Neural progenitor cell (in vitro differentiated cells): ENCODE measurements at regions not wholly inside any gene's neighbourhood (a gene's known extent, or its start where the extent isn't known, plus 50 kb on each side); places are given as distances from the start of the nearest gene placed in this dataset.

Experiments
- EZH2 ChIP-seq: fragments of 200-600 bp; sonication (generic); IDR thresholded peaks from 2 replicates; pipeline ENCODE4 v1.6.1; 2017; ENCODE audit warnings: antibody characterized with exemption, mild to moderate bottlenecking, moderate library complexity
- EZH2phosphoT487 ChIP-seq: fragments of 200-600 bp; sonication (generic); IDR thresholded peaks from 2 replicates; pipeline ENCODE4 v1.6.1; 2017; ENCODE audit warnings: antibody characterized with exemption
- TF ChIP-seq, protein P1 (sequence below): fragments of 200-600 bp; sonication (generic); IDR thresholded peaks from 2 replicates; pipeline ENCODE4 v1.5.1; 2017; ENCODE audit warnings: antibody characterized with exemption, mild to moderate bottlenecking

DNA sequence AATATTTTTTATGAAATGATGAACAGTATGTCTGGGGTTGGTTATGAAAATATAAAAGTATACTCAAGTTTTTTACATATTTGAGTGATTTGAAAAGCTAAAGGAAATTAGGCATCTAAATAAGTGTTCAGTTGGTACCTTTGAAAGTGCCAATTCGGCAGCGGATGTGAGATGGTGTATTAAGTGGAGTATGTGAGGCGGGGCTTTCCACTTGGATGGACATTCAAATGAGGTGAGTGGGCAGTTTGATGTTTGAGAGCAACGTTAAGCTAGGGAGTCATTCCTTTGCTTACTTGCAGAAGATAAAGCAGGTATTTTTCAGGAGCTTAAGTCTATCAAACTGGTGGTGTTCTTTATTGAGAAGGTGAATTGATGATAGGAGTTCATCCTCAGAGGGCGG lies 189.0 kb upstream of the GOLIM4 start:
- TF ChIP-seq, protein P1, sequence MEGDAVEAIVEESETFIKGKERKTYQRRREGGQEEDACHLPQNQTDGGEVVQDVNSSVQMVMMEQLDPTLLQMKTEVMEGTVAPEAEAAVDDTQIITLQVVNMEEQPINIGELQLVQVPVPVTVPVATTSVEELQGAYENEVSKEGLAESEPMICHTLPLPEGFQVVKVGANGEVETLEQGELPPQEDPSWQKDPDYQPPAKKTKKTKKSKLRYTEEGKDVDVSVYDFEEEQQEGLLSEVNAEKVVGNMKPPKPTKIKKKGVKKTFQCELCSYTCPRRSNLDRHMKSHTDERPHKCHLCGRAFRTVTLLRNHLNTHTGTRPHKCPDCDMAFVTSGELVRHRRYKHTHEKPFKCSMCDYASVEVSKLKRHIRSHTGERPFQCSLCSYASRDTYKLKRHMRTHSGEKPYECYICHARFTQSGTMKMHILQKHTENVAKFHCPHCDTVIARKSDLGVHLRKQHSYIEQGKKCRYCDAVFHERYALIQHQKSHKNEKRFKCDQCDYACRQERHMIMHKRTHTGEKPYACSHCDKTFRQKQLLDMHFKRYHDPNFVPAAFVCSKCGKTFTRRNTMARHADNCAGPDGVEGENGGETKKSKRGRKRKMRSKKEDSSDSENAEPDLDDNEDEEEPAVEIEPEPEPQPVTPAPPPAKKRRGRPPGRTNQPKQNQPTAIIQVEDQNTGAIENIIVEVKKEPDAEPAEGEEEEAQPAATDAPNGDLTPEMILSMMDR = no peak
- no peak for TF ChIP-seq EZH2
- no peak for TF ChIP-seq EZH2phosphoT487
